Upper lobe of right lung (tissue), 1 donor: ENCODE measurements at regions not wholly inside any gene's neighbourhood (a gene's known extent, or its start where the extent isn't known, plus 50 kb on each side); places are given as distances from the start of the nearest gene placed in this dataset.
A peak's percentile ranks its signal among the peaks of the same experiment; 100 is the strongest.

Source experiments
- ATAC-seq: fragments of 200-7000 bp; cut with Tn5 transposase; one replicate; pipeline ENCODE4 v1.9.1; 2020; ENCODE audit warnings: mild to moderate bottlenecking, moderate library complexity
- DNase-seq: peaks from one replicate; pipeline ENCODE4 v3.0.0-alpha.2; 2020
- H3K27ac ChIP-seq: fragments of 200-600 bp; one replicate; pipeline ENCODE4 v1.8.0; 2022
- H3K27me3 ChIP-seq: fragments of 200-600 bp; one replicate; pipeline ENCODE4 v1.8.0; 2022; ENCODE audit warnings: mild to moderate bottlenecking
- H3K36me3 ChIP-seq: fragments of 200-600 bp; one replicate; pipeline ENCODE4 v1.8.0; 2022
- H3K4me1 ChIP-seq: fragments of 200-600 bp; one replicate; pipeline ENCODE4 v1.8.0; 2022
- H3K4me3 ChIP-seq: fragments of 200-600 bp; one replicate; pipeline ENCODE4 v1.8.0; 2022; ENCODE audit warnings: mild to moderate bottlenecking
- H3K9me3 ChIP-seq: fragments of 200-600 bp; one replicate; pipeline ENCODE4 v1.8.0; 2022
- CTCF ChIP-seq: fragments of 200-600 bp; IDR thresholded peaks from one replicate; pipeline ENCODE4 v1.8.0; 2022; ENCODE audit warnings: antibody characterized with exemption
- intact Hi-C: fragments of 100-400 bp; cut with DNase I; formaldehyde crosslinking; loops from one replicate; pipeline ENCODE4 v1.11.0; 2022
- donor health status: DM: no; HTN: yes; CAD: no; lungs with severe emphysema.

GRCh38 chr7:16359216-16359615 is 62.1 kb downstream of the CRPPA start:
- Histone ChIP-seq H3K9me3 (no peaks in the 10 kb centered on the region), H3K27me3 (no peaks in the 10 kb centered on the region), H3K4me1 (no peaks in the 10 kb centered on the region), H3K27ac (no peak overlapping the region), H3K36me3 (no peaks in the 10 kb centered on the region), H3K4me3 (no peak overlapping the region)
- ATAC-seq (no peak), DNase-seq (no peak)
- intact Hi-C loops = no loop called here
- TF ChIP-seq CTCF = no peak

- Histone ChIP-seq H3K4me3 (no peak overlapping the region), H3K36me3 (no peaks in the 10 kb centered on the region), H3K9me3 (no peaks in the 10 kb centered on the region), H3K27ac (no peak overlapping the region), H3K4me1 (no peaks in the 10 kb centered on the region), H3K27me3 (no peaks in the 10 kb centered on the region)
- intact Hi-C loops = no loop called here
- TF ChIP-seq CTCF = no peak
- peak; percentile 44 for DNase-seq
- peak; percentile 51 for ATAC-seq
Observed at GRCh38 chr7:16357921-16358320, 63.4 kb downstream of the CRPPA start.

GRCh38 chr7:16357474-16357873 is 63.9 kb downstream of the CRPPA start:
- no peaks in the 10 kb centered on the region for H3K9me3 ChIP-seq
- intact Hi-C loops = no loop called here
- no peak for TF ChIP-seq CTCF
- no peaks in the 10 kb centered on the region for H3K27me3 ChIP-seq
- no peak overlapping the region for H3K4me3 ChIP-seq
- no peak for DNase-seq
- no peaks in the 10 kb centered on the region for H3K4me1 ChIP-seq
- H3K27ac ChIP-seq = no peak overlapping the region
- no peak for ATAC-seq
- H3K36me3 ChIP-seq = no peaks in the 10 kb centered on the region

GRCh38 chr7:16356301-16356958 is 64.9 kb downstream of the CRPPA start:
- no peak for TF ChIP-seq CTCF
- ATAC-seq (no peak), DNase-seq (no peak)
- H3K4me3 ChIP-seq = no peak overlapping the region
- no peak overlapping the region for H3K27ac ChIP-seq
- H3K27me3 ChIP-seq = no peaks in the 10 kb centered on the region
- intact Hi-C loops = no loop called here
- H3K4me1 ChIP-seq = no peaks in the 10 kb centered on the region
- H3K9me3 ChIP-seq = no peaks in the 10 kb centered on the region
- H3K36me3 ChIP-seq = no peaks in the 10 kb centered on the region

GRCh38 chr7:16354573-16354972 is 66.8 kb downstream of the CRPPA start:
- no peak for TF ChIP-seq CTCF
- Histone ChIP-seq H3K9me3 (no peaks in the 10 kb centered on the region), H3K27me3 (no peaks in the 10 kb centered on the region), H3K36me3 (no peaks in the 10 kb centered on the region), H3K27ac (no peak overlapping the region), H3K4me3 (no peak overlapping the region), H3K4me1 (no peaks in the 10 kb centered on the region)
- ATAC-seq (no peak), DNase-seq (no peak)
- intact Hi-C loops = no loop called here

- Histone ChIP-seq H3K4me1 (no peaks in the 10 kb centered on the region), H3K27ac (no peak overlapping the region), H3K36me3 (no peaks in the 10 kb centered on the region), H3K9me3 (no peaks in the 10 kb centered on the region), H3K4me3 (no peak overlapping the region), H3K27me3 (no peaks in the 10 kb centered on the region)
- TF ChIP-seq CTCF = no peak
- ATAC-seq (no peak), DNase-seq (no peak)
- intact Hi-C loops = no loop called here
Observed at GRCh38 chr7:16353226-16353625, 68.1 kb downstream of the CRPPA start.
